GM19035 (cell line): ENCODE measurements at regions not wholly inside any gene's neighbourhood (a gene's known extent, or its start where the extent isn't known, plus 50 kb on each side); places are given as distances from the start of the nearest gene placed in this dataset.
"Not testable (repeated sequence)": the region's sequence is repeated elsewhere in the genome, so short reads cannot be mapped to it uniquely, and the experiment has no call there.

Source experiments
- ATAC-seq: cut with Tn5 transposase; IDR thresholded peaks from one replicate; pipeline ENCODE4 v1.9.1; 2021; ENCODE audit not compliant: unreplicated experiment

- no peak for ATAC-seq
Observed at GRCh38 chr2:35962585-35963146, 392.9 kb upstream of the CRIM1 start.

DNA sequence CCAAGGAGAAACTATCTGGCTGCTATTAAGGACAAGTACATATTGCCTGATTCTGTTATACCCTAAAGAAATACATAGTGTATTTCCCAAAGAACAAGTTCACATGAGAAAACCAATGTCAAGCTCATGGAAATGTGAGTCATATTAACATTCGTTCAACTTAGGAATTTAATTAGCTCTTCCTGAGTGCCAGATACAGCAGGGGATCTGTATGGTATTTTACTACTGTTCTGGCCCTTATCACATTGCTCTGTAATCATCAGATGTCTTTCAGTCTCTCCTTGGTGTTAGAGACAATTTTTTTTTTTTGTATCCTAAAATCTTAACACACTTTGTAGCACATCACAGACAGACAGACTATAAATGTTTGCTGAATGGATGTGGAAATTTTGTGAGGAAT is 395.0 kb upstream of the CRIM1 start:
- no peak for ATAC-seq

DNA sequence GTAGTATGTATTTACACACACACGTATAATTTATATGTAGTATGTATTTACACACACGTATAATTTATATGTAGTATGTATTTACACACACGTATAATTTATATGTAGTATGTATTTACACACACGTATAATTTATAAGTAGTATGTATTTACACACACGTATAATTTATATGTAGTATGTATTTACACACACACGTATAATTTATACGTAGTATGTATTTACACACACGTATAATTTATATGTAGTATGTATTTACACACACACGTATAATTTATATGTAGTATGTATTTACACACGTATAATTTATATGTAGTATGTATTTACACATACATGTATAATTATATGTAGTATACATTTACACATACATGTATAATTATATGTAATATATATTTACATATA is 398.5 kb upstream of the CRIM1 start:
- ATAC-seq: not testable (repeated sequence)

- ATAC-seq: no peak
Observed at GRCh38 chr2:35946478-35946877, 409.1 kb upstream of the CRIM1 start.

- ATAC-seq: no peak
Observed at GRCh38 chr2:35938838-35939237, 416.7 kb upstream of the CRIM1 start.

- no peak for ATAC-seq
Observed at GRCh38 chr2:35933031-35933430, 422.5 kb upstream of the CRIM1 start.

- ATAC-seq: no peak
Observed at GRCh38 chr2:35932276-35932963, 423.2 kb upstream of the CRIM1 start.

DNA sequence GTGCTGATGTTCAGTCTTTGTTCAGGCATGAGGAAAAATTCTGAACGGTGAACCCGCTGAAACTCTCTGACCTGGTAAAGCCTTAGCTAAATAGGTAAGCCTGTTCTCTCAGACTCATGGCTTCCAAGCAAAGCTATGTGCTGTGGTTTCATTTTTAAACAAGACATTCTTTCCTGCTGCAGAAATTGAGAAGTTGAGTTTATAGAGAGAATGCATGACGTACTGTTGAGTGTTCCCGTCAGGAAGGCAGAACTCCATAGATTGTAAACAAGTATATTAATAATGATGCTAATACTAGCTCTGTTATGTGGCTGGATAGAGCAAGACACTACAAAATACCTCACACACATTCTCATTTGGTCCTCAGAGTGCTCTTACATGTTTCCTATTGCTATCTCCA is 424.0 kb upstream of the CRIM1 start:
- no peak for ATAC-seq

DNA sequence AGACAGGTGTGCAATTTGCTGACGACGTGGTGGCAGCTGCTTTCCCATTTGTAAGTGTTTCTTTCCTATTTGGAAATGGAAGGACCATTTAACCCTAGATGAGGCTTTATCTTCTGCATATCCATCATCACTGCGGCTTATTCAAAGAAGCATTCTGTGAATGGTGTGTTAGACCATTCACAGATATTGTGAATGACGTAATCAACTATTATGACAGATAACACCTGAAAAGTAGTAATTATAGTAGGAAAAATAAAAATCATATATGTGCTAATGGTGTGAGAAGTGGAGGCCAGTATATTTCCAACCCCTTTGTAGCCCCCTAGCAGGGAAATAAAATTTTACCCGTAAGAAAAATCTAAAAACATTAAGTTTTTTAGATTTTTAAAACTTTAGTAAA is 424.5 kb upstream of the CRIM1 start:
- no peak for ATAC-seq

DNA sequence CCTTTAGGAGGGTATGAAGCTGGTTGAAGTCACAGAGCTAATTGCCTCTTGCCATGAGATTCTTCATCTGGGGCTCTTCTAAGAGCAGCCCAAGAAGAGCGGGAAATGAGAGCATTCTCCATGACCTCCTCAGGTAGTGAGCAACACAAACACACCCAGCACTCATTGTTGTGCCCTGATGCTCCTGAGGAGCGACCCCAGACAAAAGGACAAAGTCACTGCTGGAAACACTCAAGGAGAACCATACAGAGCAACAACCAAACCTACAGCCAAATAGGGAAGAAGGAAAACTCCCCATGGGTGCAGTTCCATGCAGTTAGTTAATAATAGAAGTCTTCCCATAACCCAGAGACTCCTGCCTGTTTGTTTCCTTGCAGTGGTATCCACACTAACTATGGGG is 426.0 kb upstream of the CRIM1 start:
- no peak for ATAC-seq

DNA sequence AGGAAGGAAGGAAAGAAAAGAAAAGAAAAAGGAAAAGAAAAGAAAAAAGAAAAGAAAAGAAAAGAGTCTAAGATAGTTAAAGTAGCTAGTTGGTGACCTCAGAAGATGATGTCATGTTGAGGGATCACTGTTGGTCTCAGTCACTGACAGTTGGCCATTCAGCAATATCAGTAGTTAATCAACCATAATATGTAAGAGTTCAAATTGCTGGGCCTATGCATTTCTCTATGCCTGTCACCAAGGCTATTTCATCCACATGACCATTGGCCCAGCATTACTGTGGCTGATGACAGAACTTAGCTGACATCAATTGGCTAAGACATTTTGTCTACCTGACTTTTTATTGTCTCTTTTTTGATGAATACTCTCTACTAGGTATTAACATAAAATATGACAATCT is 435.5 kb upstream of the CRIM1 start:
- no peak for ATAC-seq

GRCh38 chr2:35915261-35915660 is 440.3 kb upstream of the CRIM1 start:
- no peak for ATAC-seq

GRCh38 chr2:35891936-35892335 is 463.6 kb upstream of the CRIM1 start:
- no peak for ATAC-seq

GRCh38 chr2:35891528-35891927 is 464.1 kb upstream of the CRIM1 start:
- no peak for ATAC-seq

DNA sequence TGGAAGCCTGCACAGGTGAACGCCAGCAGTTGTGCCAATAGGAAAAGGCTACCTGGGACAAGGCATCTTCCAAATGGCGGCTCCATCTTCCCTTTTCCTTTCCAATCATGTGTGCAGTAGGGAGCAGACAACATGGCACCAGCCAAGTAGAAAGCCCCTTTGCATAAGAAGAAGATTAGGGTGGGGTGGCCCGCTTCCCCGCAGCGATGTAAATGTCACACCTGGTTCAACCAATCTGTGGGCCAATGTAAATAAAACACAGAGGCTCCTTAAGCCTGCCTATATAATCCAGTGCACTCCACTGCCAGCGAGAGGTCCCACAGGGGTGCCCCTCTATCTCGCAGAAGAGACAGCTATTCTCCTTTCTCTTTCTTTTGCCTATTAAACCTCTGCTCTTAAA is 468.4 kb upstream of the CRIM1 start:
- no peak for ATAC-seq

DNA sequence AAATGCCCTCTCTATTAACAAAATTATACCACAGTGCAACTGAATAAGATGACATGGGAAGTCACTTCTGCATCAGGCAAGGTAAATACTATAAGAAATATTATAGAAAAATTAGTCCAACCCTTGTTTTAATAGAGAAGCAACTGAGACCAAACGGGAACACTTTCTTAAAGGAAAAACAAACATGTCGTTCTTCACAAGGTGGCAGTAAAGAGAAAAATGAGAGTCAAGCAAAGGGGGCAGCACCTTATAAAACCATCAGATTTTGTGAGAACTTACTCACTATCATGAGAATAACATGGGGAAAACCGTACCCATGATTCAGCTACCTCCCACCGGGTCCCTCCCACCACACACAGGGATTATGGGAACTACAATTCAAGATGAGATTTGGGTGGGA is 481.7 kb upstream of the CRIM1 start:
- no peak for ATAC-seq

DNA sequence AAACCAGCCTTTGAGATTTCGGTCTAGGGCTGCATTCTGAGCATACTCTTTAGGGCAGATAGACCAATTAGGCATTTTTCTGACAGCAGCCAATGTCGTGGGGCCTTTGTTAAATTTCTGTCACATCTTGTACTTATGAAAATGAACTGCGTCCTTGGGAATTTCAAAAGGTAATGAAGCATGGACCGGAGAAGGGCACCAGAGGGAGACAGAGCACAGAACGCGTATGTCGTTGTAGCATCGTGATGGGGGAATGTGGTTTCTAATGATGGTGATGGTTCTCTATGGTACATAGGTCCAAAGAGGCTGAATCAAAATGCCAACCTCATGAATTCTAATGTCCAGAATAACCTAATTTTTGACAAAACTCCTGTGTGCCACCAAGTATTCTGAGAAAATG is 483.9 kb upstream of the CRIM1 start:
- ATAC-seq: no peak

DNA sequence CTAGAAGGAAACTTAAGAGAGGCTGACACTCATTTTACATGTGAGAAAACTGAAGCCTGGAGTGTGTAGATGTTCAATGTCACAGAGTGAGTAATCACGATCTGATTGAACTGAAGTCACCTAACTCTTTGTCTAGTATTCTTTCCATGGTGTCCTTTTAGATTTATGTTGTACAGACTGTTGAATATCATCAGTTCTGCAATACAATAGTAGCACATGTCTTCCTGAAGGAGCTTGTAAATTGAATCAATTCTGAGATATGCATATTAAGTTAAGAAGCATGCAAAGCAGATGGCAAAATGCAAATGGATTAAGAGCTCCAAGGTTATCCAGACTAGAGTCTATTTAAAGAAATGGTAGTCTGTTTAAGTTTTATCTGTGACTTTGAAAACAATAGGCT is 484.9 kb upstream of the CRIM1 start:
- no peak for ATAC-seq

DNA sequence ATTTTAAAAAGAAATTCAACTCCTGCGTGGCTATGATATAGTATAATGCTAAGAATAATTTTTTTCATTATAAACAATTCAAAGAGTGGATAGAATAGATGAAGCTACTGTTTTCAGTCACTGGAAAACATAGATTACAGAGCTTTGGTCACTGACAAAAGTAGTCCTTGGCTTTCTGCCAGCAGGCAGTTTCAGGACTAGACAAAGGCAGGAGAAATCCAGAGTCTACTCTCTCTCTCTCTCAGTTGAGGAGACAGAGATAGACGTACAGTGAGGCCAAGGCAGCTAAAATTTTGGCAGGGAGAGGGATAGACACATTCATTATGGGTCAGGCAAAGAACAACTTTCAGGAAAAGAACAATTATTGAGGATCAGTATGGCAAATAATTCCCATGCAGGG is 491.4 kb upstream of the CRIM1 start:
- no peak for ATAC-seq

DNA sequence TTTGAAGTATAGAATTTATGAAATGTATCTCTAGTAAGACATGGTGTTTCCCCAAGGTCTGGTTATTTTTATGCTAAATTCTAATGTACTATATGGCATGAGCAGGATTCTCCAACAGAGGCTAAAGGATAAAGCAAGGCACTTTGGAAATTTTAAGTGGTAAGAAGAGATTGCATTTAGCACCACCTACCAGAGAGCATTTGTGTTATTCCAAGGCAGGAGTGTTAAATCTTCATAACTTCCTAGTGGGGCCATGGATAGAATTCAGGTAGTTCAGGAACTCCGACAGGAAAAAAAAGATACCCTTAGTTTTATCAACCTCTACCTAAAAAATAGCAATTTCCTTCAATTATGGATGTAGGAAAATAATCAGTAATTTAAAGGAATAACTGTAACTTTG is 497.4 kb upstream of the CRIM1 start:
- no peak for ATAC-seq

DNA sequence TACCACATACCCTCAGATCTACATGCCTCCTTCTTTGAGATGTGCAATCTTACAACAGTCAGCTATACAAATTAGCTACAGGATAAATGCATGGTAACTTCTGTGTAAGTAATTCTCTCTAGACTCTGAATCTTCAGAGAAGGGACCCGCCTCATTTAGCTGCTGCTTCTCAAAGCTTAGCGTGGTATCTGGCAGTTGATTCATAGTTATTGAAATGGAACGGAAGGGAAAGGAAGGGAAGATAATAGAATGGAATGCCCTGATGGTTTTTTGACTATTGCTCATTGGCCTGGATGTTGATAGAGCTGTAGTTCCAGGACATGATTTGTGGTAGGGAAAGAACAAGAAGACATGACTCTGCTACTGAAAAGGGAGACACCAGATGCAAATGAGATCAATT is 498.1 kb upstream of the CRIM1 start:
- ATAC-seq: no peak

- ATAC-seq: no peak
Observed at GRCh38 chr2:35831385-35831784, 524.2 kb upstream of the CRIM1 start.

- ATAC-seq: no peak
Observed at GRCh38 chr2:35830833-35831232, 524.7 kb upstream of the CRIM1 start.
